ENCODE measurements at regions not wholly inside any gene's neighbourhood (a gene's known extent, or its start where the extent isn't known, plus 50 kb on each side); places are given as distances from the start of the nearest gene placed in this dataset.
A peak's percentile ranks its signal among the peaks of the same experiment; 100 is the strongest.

DNA sequence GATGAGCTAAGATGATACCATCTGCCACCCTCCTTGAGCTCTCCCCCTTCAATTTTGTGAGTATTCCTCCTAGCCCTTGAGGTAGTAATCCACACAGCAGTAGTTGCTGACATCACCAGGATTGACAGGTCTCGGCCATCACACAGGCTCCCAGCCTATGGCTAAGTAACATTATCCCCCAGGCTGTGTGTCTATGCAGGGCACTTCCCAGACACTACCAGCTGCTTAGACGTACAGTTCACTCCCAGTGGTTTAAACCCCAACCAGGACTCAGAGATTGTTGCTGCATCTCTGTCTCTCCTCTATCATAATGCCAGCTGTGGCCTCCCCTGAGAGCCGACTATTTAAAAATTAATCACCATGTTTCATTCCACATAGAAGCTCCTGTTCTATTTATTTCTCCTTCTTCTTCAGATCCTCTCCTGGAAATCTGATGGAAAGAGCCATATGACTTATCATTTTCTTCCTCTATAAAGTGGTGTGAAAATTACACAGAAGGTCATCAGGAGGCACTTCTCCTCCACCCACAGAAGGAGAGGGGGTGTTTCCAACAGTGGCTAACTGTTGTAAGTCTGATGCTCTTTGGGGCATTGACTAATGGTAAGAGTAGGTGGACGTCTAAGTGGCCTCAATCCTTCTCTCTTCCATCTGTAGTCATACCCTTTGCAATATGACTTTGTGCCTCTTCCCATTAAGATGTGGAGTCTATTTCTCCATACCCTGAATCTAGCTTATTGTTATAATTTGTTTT, 396.3 kb downstream of the SETD4 start:
- no peak overlapping the region for H3K4me3 ChIP-seq (replicated peaks; ENCODE audit: low read depth, low read length)
- no peak for DNase-seq (ENCODE audit: extremely low read depth, low read depth)
- TF ChIP-seq, protein P1, sequence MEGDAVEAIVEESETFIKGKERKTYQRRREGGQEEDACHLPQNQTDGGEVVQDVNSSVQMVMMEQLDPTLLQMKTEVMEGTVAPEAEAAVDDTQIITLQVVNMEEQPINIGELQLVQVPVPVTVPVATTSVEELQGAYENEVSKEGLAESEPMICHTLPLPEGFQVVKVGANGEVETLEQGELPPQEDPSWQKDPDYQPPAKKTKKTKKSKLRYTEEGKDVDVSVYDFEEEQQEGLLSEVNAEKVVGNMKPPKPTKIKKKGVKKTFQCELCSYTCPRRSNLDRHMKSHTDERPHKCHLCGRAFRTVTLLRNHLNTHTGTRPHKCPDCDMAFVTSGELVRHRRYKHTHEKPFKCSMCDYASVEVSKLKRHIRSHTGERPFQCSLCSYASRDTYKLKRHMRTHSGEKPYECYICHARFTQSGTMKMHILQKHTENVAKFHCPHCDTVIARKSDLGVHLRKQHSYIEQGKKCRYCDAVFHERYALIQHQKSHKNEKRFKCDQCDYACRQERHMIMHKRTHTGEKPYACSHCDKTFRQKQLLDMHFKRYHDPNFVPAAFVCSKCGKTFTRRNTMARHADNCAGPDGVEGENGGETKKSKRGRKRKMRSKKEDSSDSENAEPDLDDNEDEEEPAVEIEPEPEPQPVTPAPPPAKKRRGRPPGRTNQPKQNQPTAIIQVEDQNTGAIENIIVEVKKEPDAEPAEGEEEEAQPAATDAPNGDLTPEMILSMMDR (IDR thresholded peaks at IDR 0.05; ENCODE audit: low read depth, low read length, missing control alignments): no peak

DNA sequence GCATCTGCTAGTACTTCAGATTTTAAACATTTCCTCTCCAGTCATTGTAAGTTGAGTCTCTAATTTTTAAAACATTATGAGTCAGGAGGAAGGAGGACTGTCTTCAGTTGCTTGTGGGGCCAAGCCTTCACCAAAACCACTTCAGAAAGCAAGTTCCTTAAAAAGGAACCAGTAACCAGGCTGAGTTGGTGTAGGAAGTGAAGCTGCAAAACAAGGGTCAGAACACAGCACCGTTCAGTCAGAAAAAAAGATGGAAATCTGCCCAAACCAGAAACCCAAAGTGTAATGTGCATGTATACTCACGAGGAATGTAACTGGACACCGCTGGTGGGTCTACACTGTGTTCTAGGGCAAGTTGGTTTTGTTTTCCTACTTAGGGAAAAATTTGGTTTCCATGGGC, 402.1 kb downstream of the SETD4 start:
- no peak overlapping the region for H3K4me3 ChIP-seq (replicated peaks; ENCODE audit: low read depth, low read length)
- DNase-seq (ENCODE audit: extremely low read depth, low read depth): peak; percentile 66
- TF ChIP-seq, protein P1 (IDR thresholded peaks at IDR 0.05; ENCODE audit: low read depth, low read length, missing control alignments): no peak

DNA sequence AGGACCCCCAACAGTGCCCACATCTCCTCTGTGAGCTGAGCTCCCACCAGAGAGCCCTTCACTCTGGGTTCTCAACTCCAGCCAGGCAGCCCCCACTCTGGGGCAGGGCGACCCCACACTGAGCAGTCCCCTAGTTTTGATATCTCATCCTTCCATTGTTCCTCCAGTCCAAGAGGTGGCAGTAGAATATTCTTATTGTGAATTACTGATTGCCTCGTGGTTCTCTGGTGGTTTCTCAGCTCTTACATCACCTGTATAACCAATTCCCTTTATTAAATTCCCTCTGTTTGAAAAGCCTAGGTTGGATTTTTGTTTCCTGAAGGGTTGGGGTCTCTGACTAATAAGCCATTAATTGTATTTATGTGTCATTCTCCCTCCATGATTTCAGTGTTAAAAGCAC, 407.5 kb downstream of the SETD4 start:
- TF ChIP-seq, protein P1 (IDR thresholded peaks at IDR 0.05; ENCODE audit: low read depth, low read length, missing control alignments): no peak
- DNase-seq (ENCODE audit: extremely low read depth, low read depth): no peak
- H3K4me3 ChIP-seq (replicated peaks; ENCODE audit: low read depth, low read length): no peak overlapping the region

DNA sequence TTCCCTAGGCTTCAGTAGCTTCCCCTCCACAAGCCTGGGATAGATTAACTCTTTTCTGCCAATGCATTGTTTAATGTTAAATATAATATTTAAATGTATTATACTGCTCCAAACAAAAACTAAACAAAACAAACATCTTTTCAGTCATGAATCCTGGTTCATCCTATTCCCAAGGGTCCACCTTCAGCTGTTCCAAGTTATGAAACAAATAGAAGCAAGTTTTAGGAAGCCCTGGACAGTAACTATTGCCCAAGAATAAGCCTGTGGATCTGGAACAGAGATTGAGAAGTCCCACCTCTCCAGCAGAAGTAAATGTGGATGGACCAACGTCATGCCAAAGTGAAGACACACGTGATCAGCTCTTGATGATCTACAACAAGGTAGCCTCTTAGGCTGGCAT, 408.1 kb downstream of the SETD4 start:
- TF ChIP-seq, protein P1 (IDR thresholded peaks at IDR 0.05; ENCODE audit: low read depth, low read length, missing control alignments): no peak

DNA sequence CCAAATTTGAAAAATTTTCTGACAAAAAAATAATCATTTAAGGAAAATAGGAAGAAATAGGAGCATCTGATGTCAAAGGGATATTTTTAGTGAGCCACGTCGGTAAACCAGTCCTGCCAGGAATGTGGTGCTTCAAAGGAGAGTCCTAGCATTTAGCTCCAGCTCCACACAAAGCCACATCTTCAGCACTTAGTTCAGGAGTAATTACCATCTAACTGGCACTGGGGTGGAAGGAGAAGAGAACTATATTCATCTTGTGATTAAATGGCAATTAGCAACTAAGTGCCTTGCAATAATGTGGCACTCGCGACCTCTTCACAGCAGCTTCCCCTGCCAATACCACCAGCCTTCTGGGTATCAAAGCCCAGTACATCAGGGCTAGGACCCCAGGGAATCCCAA, 409.1 kb downstream of the SETD4 start:
- TF ChIP-seq, protein P1 (IDR thresholded peaks at IDR 0.05; ENCODE audit: low read depth, low read length, missing control alignments): no peak
- no peak for DNase-seq (ENCODE audit: extremely low read depth, low read depth)
- H3K4me3 ChIP-seq (replicated peaks; ENCODE audit: low read depth, low read length): no peak overlapping the region

More for the DNA sequence above, 408.1 kb downstream of the SETD4 start:
- no peak for DNase-seq (ENCODE audit: extremely low read depth, low read depth)
- no peak overlapping the region for H3K4me3 ChIP-seq (replicated peaks; ENCODE audit: low read depth, low read length)

DNA sequence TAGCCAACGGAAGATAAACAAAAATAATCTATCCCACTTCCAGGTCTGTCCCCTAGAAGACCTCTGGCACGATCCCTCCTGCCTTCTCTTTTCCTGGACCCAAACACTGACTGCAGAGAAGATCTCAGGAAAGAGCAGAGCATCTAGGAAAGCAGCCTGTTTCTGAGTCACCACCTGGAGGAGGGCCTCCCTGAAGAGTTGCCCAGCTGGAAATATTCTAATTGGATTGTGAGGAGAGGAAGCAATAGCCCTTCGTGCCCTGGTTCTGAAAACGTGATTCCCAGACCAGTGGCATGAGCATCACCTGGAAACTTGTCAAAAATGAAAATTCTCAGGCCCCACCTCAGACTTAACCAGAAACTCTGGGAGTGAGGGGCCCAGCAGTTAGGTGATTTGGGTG, 411.1 kb downstream of the SETD4 start:
- DNase-seq (ENCODE audit: extremely low read depth, low read depth): no peak
- no peak overlapping the region for H3K4me3 ChIP-seq (replicated peaks; ENCODE audit: low read depth, low read length)
- TF ChIP-seq, protein P1 (IDR thresholded peaks at IDR 0.05; ENCODE audit: low read depth, low read length, missing control alignments): no peak

DNA sequence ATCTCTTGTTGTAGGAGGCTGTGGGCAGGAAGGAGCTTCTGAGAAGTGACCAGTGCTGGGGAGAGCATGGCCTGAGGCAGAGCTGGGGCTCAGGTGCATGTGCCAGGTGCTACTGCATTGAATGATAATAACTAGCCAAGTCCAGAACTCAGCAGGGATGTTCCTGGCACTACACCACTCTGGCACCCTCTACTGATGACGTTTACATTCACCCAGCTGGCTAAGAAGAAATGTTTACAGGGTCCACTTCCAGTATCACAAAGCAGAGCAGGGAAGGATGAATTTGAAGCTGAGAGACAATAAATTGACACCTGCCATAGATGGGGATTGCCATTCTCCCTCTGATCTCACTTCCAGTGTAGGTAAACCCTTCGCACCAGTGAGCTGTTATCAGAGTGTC, 411.8 kb downstream of the SETD4 start:
- TF ChIP-seq, protein P1 (IDR thresholded peaks at IDR 0.05; ENCODE audit: low read depth, low read length, missing control alignments): no peak
- H3K4me3 ChIP-seq (replicated peaks; ENCODE audit: low read depth, low read length): no peak overlapping the region
- no peak for DNase-seq (ENCODE audit: extremely low read depth, low read depth)

All from HFF-Myc (cell line).